Thyroid gland (tissue), 4 donors: ENCODE measurements at regions not wholly inside any gene's neighbourhood (a gene's known extent, or its start where the extent isn't known, plus 50 kb on each side); places are given as distances from the start of the nearest gene placed in this dataset.
"Not testable (repeated sequence)": the region's sequence is repeated elsewhere in the genome, so short reads cannot be mapped to it uniquely, and the experiment has no call there.

Experiments
- DNase-seq, 2 donors: peaks; one replicate each; pipeline ENCODE4 v3.0.0-alpha.2; 2019
- H3K27ac ChIP-seq, 3 donors: fragments of 200-600 bp; sonication (generic); 1 replicate in 2 of 3; 2 replicates in 1 of 3; pipeline ENCODE4 v1.5.1; 2016 to 2019; ENCODE audit warnings: mild to moderate bottlenecking in 1 of 3, moderate library complexity in 1 of 3
- H3K27me3 ChIP-seq: fragments of 200-600 bp; sonication (generic); one replicate; pipeline ENCODE4 v1.5.1; 2019
- H3K36me3 ChIP-seq, 2 donors: fragments of 200-600 bp; sonication (generic); one replicate each; pipeline ENCODE4 v1.5.1; 2016 to 2019
- H3K4me1 ChIP-seq, 2 donors: fragments of 200-600 bp; sonication (generic); one replicate each; pipeline ENCODE4 v1.5.1; 2017 to 2019
- H3K4me3 ChIP-seq, 3 donors: fragments of 200-600 bp; sonication (generic); replicated peaks in 1 of 3; 1 replicate in 2 of 3; 2 replicates in 1 of 3; pipeline ENCODE4 v1.5.1; 2016; ENCODE audit warnings: mild to moderate bottlenecking in 1 of 3
- H3K9me3 ChIP-seq: fragments of 200-600 bp; sonication (generic); one replicate; pipeline ENCODE4 v1.5.1; 2017
- POLR2A ChIP-seq, 2 donors: fragments of 450-650 bp; IDR thresholded peaks; one replicate each; pipeline ENCODE4 v1.6.1; 2017; ENCODE audit warnings: antibody characterized with exemption in 2 of 2, mild to moderate bottlenecking in 2 of 2, moderate library complexity in 1 of 2
- WGBS, 2 donors: methylation state at CpG; one replicate each; pipeline ENCODE4 v1.1.5; 2017; 5-methylcytosine and 5-hydroxymethylcytosine counted together
- intact Hi-C: fragments of 100-400 bp; cut with DNase I; formaldehyde crosslinking; loops from one replicate; pipeline ENCODE4 v1.15.1; 2023
- TF ChIP-seq, protein P1 (sequence below), 6 experiments: fragments of 200-600 bp in 3 of 6; fragments of 450-650 bp in 3 of 6; sonication (generic) in 3 of 6; IDR thresholded peaks; one replicate each; pipeline ENCODE4 v1.5.1; 2016 to 2019; ENCODE audit warnings: antibody characterized with exemption in 6 of 6, mild to moderate bottlenecking in 2 of 6, inconsistent platforms in 1 of 6, moderate library complexity in 1 of 6

- intact Hi-C loops, result no loop called here
Observed at GRCh38 chr2:89850481-89850880, 1159.0 kb downstream of the RPIA start.

GRCh38 chr2:89850881-89851582, 1159.6 kb downstream of the RPIA start:
- Histone ChIP-seq H3K27ac (no peak overlapping the region), H3K36me3 (no peaks in the 10 kb centered on the region), H3K9me3 (no peaks in the 10 kb centered on the region), H3K4me3 (no peak overlapping the region), H3K4me1 (no peaks in the 10 kb centered on the region), H3K27me3 (no peaks in the 10 kb centered on the region)
- no peak for DNase-seq
- 81% methylated on average over 4 of the region's 4 CpGs for WGBS, 2 donors
- TF ChIP-seq, protein P1, sequence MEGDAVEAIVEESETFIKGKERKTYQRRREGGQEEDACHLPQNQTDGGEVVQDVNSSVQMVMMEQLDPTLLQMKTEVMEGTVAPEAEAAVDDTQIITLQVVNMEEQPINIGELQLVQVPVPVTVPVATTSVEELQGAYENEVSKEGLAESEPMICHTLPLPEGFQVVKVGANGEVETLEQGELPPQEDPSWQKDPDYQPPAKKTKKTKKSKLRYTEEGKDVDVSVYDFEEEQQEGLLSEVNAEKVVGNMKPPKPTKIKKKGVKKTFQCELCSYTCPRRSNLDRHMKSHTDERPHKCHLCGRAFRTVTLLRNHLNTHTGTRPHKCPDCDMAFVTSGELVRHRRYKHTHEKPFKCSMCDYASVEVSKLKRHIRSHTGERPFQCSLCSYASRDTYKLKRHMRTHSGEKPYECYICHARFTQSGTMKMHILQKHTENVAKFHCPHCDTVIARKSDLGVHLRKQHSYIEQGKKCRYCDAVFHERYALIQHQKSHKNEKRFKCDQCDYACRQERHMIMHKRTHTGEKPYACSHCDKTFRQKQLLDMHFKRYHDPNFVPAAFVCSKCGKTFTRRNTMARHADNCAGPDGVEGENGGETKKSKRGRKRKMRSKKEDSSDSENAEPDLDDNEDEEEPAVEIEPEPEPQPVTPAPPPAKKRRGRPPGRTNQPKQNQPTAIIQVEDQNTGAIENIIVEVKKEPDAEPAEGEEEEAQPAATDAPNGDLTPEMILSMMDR (IDR thresholded peaks at IDR 0.05), result no peak
- TF ChIP-seq POLR2A (IDR thresholded peaks at IDR 0.05), result no peak
- intact Hi-C loops, result no loop called here

More at GRCh38 chr2:89850481-89850880, 1159.0 kb downstream of the RPIA start:
- DNase-seq, result no peak
- no peaks in the 10 kb centered on the region for H3K9me3 ChIP-seq
- no peaks in the 10 kb centered on the region for H3K36me3 ChIP-seq
- H3K27me3 ChIP-seq, result no peaks in the 10 kb centered on the region
- no peak overlapping the region for H3K4me3 ChIP-seq
- WGBS, 2 donors, result 65 to 79% methylated on average over 3 of the region's 3 CpGs
- TF ChIP-seq, protein P1 (IDR thresholded peaks at IDR 0.05), result no peak
- no peak for TF ChIP-seq POLR2A (IDR thresholded peaks at IDR 0.05)
- H3K27ac ChIP-seq, result no peak overlapping the region
- no peaks in the 10 kb centered on the region for H3K4me1 ChIP-seq

DNA sequence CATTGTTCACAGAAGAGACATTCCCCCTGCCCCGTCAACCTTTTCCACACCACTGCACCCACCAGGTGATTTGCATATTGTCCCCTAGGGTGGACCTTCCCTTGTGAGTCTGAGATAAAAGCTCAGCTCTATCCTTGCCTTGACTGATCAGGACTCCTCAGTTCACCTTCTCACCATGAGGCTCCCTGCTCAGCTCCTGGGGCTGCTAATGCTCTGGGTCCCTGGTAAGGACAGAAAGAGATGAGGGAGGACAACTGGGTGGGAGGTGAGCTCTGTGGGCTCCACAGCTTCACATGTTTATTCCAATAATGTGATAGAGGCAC, 1160.1 kb downstream of the RPIA start:
- 57 to 74% methylated on average over 1 of the region's 1 CpG for WGBS, 2 donors
- H3K27ac ChIP-seq, result no peak overlapping the region
- DNase-seq, result no peak
- no peak for TF ChIP-seq POLR2A (IDR thresholded peaks at IDR 0.05)
- TF ChIP-seq, protein P1 (IDR thresholded peaks at IDR 0.05), result no peak
- intact Hi-C loops, result no loop called here
- no peaks in the 10 kb centered on the region for H3K4me1 ChIP-seq
- H3K4me3 ChIP-seq, result no peak overlapping the region
- H3K27me3 ChIP-seq, result no peaks in the 10 kb centered on the region
- no peaks in the 10 kb centered on the region for H3K9me3 ChIP-seq
- no peaks in the 10 kb centered on the region for H3K36me3 ChIP-seq

DNA sequence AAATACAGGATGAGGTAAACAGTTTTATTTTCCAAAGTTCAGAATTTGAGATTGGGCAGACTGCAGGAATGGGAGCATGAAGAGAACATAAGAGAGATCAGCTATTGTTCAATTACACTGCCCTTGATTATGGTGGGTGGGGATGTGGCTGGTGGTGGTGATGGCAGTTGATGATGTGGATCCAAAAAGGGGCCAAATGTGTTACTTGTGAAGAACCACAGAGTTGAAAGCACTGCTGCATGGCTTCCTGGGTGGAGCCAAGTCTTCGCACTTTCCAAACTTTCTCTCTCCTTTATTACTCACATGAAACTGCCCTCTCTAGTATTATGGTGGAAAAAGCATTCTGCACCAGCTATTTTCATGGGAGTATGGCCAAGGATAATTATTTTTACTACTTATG, 1162.0 kb downstream of the RPIA start:
- DNase-seq, H3K36me3 ChIP-seq, H3K27ac ChIP-seq, H3K27me3 ChIP-seq, H3K4me3 ChIP-seq, H3K4me1 ChIP-seq, H3K9me3 ChIP-seq, intact Hi-C loops: not testable (repeated sequence)
- WGBS, 2 donors, result no CpG with 5 or more reads among the region's 1 CpG

DNA sequence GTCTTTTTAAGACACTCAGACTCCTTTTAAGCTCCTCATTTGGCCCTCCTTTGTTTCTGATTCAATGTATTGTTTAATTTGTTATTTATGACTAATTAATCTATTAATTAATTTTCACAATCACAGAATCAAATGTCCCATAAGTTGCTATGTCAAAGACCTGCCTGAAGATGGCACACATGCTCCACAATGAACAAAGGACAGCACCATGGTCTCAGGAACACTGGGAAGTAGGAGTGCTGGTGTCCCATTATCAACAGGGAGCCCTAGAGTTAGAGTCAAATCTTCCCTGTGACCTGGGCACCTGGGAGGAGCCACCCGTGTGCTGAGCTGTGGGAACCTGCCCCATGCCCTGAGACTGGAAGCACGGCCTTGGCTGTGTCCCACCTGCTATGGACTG, 1164.3 kb downstream of the RPIA start:
- H3K4me3 ChIP-seq, H3K27ac ChIP-seq, H3K9me3 ChIP-seq, DNase-seq, H3K4me1 ChIP-seq, H3K27me3 ChIP-seq, H3K36me3 ChIP-seq, intact Hi-C loops: not testable (repeated sequence)
- no CpG with 5 or more reads among the region's 2 CpGs for WGBS, 2 donors

DNA sequence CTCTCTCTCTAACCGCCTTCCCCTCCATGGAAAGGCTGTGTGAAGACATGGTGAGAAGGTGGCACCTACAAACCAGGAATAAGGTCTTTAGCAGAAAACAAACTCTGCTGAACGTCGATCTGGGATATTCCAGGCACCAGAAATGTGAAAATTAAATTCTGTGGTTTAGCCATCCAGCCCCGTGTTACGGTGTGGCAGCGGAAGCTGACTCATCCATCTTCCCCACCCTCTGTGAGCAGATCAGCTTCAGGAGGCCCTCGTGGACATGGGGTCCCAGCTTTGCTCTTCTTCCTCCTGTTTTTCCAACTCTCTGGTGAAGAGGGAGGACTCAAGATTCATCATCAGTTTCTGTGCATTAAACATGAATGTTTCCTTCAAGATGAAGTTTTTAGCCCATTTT, 1164.8 kb downstream of the RPIA start:
- WGBS, 2 donors, result 0% methylated on average over 1 of the region's 7 CpGs; no CpG with 5 or more reads in 1 of the 2 donors
- DNase-seq, H3K4me1 ChIP-seq, H3K4me3 ChIP-seq, H3K36me3 ChIP-seq, H3K27me3 ChIP-seq, intact Hi-C loops, H3K27ac ChIP-seq, H3K9me3 ChIP-seq: not testable (repeated sequence)

DNA sequence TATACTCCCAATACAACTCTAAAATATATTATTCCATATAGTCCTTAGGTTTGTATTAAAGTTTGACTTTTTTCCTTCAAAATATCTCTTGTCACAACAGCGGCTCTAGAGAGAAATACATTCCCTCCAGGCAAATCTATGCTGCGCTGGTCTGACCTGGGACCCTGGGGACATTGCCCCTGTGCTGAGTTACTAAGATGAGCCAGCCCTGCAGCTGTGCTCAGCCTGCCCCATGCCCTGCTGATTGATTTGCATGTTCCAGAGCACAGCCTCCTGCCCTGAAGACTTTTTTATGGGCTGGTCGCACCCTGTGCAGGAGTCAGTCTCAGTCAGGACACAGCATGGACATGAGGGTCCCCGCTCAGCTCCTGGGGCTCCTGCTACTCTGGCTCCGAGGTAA, 1170.7 kb downstream of the RPIA start:
- H3K27ac ChIP-seq, H3K9me3 ChIP-seq, H3K4me1 ChIP-seq, H3K27me3 ChIP-seq, H3K36me3 ChIP-seq, intact Hi-C loops, H3K4me3 ChIP-seq, DNase-seq: not testable (repeated sequence)
- no CpG with 5 or more reads among the region's 5 CpGs for WGBS, 2 donors

GRCh38 chr2:89863209-89863608, 1171.7 kb downstream of the RPIA start:
- H3K4me3 ChIP-seq, H3K27me3 ChIP-seq, H3K4me1 ChIP-seq, intact Hi-C loops, H3K36me3 ChIP-seq, H3K27ac ChIP-seq, DNase-seq, H3K9me3 ChIP-seq: not testable (repeated sequence)
- no CpG with 5 or more reads among the region's 6 CpGs for WGBS, 2 donors

DNA sequence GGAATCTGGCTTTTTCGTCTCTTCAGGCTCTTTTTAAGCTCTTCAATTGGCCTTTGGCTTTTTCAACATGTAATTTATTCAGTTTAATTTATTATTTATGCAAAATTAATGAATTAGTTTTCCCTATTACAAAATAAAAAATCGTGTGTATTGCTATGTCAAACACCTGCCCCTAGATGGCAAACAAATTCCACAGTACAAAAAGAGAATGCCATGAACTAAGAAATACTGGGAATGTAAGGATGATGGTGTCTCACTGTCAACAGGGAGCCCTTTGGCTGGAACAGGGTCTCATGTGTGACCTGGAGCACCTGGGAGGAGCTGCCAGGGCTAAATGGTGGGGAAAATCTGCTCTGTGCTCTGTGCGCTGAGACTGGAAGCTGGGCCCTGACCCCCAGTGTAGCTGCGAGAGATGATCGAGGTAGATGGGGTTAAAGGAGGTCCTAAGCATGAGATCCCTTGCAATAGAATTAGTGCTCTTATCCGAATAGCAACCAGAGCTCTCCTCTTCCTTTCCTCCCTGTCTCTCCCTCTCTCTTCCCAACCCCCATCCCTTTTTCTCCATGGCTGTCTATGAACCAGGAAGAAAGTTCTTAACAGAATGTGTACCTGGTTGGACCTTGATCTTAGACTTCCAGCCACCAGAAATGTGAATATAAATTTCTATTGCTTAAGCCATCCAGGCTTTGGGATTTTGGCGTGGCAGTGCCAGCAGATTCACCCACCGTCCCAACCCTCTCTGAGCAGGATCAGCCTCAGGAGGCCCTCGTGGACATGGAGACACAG, 1183.5 kb downstream of the RPIA start:
- H3K4me1 ChIP-seq, H3K27ac ChIP-seq, H3K36me3 ChIP-seq, DNase-seq, H3K9me3 ChIP-seq, H3K27me3 ChIP-seq, H3K4me3 ChIP-seq, intact Hi-C loops: not testable (repeated sequence)
- 0% methylated on average over 1 of the region's 9 CpGs; no CpG with 5 or more reads in 1 of the 2 donors for WGBS, 2 donors

DNA sequence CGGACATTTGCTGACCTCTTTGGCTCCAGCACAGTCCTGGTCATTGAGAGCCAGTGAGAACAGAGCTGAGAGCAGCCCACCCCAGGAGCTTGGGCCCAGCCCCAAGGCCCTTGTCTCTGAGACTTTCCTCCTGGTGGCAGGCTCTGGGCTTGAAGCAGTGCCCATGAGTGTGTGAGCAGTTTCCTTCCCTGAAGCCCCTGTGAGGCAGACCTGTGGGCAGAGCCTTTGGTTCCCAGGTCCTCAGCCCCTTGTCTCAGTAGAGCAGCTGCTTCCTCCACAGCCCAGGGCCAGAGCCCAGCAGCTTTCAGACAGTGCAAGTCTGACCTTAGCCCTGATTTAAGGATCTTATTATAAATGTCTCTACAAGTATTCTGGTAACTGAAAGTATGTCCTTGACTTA, 1185.0 kb downstream of the RPIA start:
- H3K27me3 ChIP-seq, H3K4me3 ChIP-seq, H3K9me3 ChIP-seq, H3K36me3 ChIP-seq, H3K27ac ChIP-seq, intact Hi-C loops, DNase-seq, H3K4me1 ChIP-seq: not testable (repeated sequence)
- 83 to 100% methylated on average over 1 of the region's 1 CpG for WGBS, 2 donors
